ENCODE measurements at regions not wholly inside any gene's neighbourhood (a gene's known extent, or its start where the extent isn't known, plus 50 kb on each side); places are given as distances from the start of the nearest gene placed in this dataset.
A peak's percentile ranks its signal among the peaks of the same experiment; 100 is the strongest.

GRCh38 chr13:30151388-30151787 lies 156.0 kb downstream of the KATNAL1 start:
- Mint-ChIP-seq H3K36me3 (peaks cover 1% of the 10 kb centered on the region), H3K27me3 (no peaks in the 10 kb centered on the region), H3K4me3 (no peak overlapping the region), H3K27ac (peak overlapping the region; percentile 42), H3K9me3 (no peaks in the 10 kb centered on the region), H3K4me1 (ENCODE audit: low read depth) (peaks cover 83% of the 10 kb centered on the region)
- CTCF ChIA-PET: interaction anchor here (1.1 to 9.2 kb wide), 3 partner anchors 9 to 38 kb away, joined by 4 to 270 read pairs (median 5); no protein-coding TSS in a partner anchor
- DNase-seq: no peak
- intact Hi-C loops (cut with micrococcal nuclease): no loop called here
- POLR2A ChIA-PET: interaction anchor here (1.4 kb wide), 1 partner anchor 9 kb away, joined by 4 read pairs; no protein-coding TSS in a partner anchor

GRCh38 chr13:30149248-30149647 lies 158.1 kb downstream of the KATNAL1 start:
- no peaks in the 10 kb centered on the region for H3K27me3 Mint-ChIP-seq

DNA sequence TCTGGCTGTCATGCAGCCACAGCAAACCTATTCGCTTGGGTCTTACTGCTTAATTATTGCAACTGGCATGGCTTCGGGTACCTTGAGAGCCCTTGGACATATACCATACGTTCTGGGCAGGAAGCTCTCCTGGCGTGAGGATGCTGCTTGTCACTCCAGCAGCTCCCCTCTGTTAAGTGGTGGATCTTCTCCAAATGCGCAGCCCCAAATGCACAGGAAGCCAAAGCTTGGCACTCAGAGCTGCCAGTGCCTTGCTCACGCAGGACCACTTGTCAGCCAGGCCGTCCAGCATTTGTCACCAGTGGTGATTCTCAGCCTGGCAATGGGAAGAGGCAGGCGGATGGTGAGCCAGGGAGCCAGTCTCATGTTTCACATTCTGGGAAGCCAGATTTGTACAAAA lies 158.6 kb downstream of the KATNAL1 start:
- ChIA-PET POLR2A (no interaction called here), CTCF (interaction anchor here (1.6 to 10.9 kb wide), 4 partner anchors 9 to 34 kb away, joined by 5 to 147 read pairs (median 45); no protein-coding TSS in a partner anchor)
- intact Hi-C loops (cut with micrococcal nuclease): loop anchor here (1.0 to 10.0 kb wide), 6 partner anchors 104 to 1024 kb away; partner anchors contain the start of gene KATNAL1
- peak overlapping the region; percentile 90 for H3K27ac Mint-ChIP-seq
- no peaks in the 10 kb centered on the region for H3K27me3 Mint-ChIP-seq
- no peak overlapping the region for H3K4me3 Mint-ChIP-seq
- H3K9me3 Mint-ChIP-seq: peaks cover 12% of the 10 kb centered on the region
- H3K4me1 Mint-ChIP-seq (ENCODE audit: low read depth): peaks cover 92% of the 10 kb centered on the region
- peaks cover 16% of the 10 kb centered on the region for H3K36me3 Mint-ChIP-seq
- DNase-seq: no peak

More at GRCh38 chr13:30149248-30149647, 158.1 kb downstream of the KATNAL1 start:
- H3K36me3 Mint-ChIP-seq: peaks cover 13% of the 10 kb centered on the region
- peaks cover 90% of the 10 kb centered on the region for H3K4me1 Mint-ChIP-seq (ENCODE audit: low read depth)
- intact Hi-C loops (cut with micrococcal nuclease): loop anchor here (5.0 to 10.0 kb wide), 5 partner anchors 103 to 1024 kb away; partner anchors contain the start of gene KATNAL1
- H3K27ac Mint-ChIP-seq: peak overlapping the region; percentile 90
- H3K4me3 Mint-ChIP-seq: no peak overlapping the region
- CTCF ChIA-PET: interaction anchor here (1.6 to 10.9 kb wide), 4 partner anchors 8 to 34 kb away, joined by 5 to 147 read pairs (median 45); no protein-coding TSS in a partner anchor
- POLR2A ChIA-PET: no interaction called here
- peak; percentile 36 for DNase-seq
- peaks cover 7% of the 10 kb centered on the region for H3K9me3 Mint-ChIP-seq

- H3K4me3 Mint-ChIP-seq: no peak overlapping the region
- H3K27me3 Mint-ChIP-seq: no peaks in the 10 kb centered on the region
- peak overlapping the region; percentile 90 for H3K27ac Mint-ChIP-seq
- peaks cover 95% of the 10 kb centered on the region for H3K4me1 Mint-ChIP-seq (ENCODE audit: low read depth)
- ChIA-PET POLR2A (no interaction called here), CTCF (interaction anchor here (1.6 to 10.9 kb wide), 5 partner anchors 9 to 33 kb away, joined by 5 to 147 read pairs (median 18); no protein-coding TSS in a partner anchor)
- intact Hi-C loops (cut with micrococcal nuclease): loop anchor here (1.0 to 10.0 kb wide), 6 partner anchors 104 to 1023 kb away; partner anchors contain the start of gene KATNAL1
- peaks cover 13% of the 10 kb centered on the region for H3K9me3 Mint-ChIP-seq
- peaks cover 16% of the 10 kb centered on the region for H3K36me3 Mint-ChIP-seq
- peak; percentile 67 for DNase-seq
Measured at GRCh38 chr13:30148171-30148754, 159.1 kb downstream of the KATNAL1 start.

GRCh38 chr13:30147421-30147820 lies 159.9 kb downstream of the KATNAL1 start:
- CTCF ChIA-PET: interaction anchor here (3.7 to 10.9 kb wide), 3 partner anchors 10 to 32 kb away, joined by 18 to 147 read pairs (median 82); no protein-coding TSS in a partner anchor
- H3K9me3 Mint-ChIP-seq: peaks cover 13% of the 10 kb centered on the region

DNA sequence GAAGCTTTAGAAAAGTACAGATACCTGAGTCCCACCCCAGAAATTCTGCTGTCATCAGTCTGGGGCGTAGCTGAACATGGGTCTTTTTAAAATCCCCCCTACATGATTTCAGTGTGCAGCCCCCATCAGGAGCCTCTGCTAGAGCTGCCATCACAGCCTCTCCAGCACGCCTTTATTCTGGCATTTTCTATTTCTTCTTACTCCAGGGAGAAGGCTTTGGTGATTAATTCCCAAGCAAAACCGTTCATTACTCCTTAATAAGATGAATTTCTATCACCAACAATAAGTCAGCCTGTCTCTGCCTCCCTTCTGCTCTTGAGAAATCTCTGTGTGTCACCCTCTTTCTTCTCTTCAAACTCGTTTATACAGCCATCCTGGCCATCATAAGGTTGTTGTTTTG lies 160.3 kb downstream of the KATNAL1 start:
- Mint-ChIP-seq H3K27me3 (no peaks in the 10 kb centered on the region), H3K9me3 (peaks cover 13% of the 10 kb centered on the region), H3K4me1 (ENCODE audit: low read depth) (peaks cover 98% of the 10 kb centered on the region), H3K36me3 (peaks cover 16% of the 10 kb centered on the region), H3K27ac (peak overlapping the region; percentile 90), H3K4me3 (no peak overlapping the region)
- ChIA-PET CTCF (interaction anchor here (1.4 to 10.9 kb wide), 4 partner anchors 11 to 470 kb away, joined by 4 to 147 read pairs (median 50); no protein-coding TSS in a partner anchor), POLR2A (interaction anchor here (1.7 to 3.0 kb wide), 5 partner anchors 9 to 225 kb away, joined by 6 to 11 read pairs (median 9); no protein-coding TSS in a partner anchor)
- DNase-seq: no peak
- intact Hi-C loops (cut with micrococcal nuclease): loop anchor here (2.0 to 10.0 kb wide), 7 partner anchors 78 to 1022 kb away; partner anchors contain the start of genes KATNAL1 and USPL1

More at GRCh38 chr13:30147421-30147820, 159.9 kb downstream of the KATNAL1 start:
- Mint-ChIP-seq H3K36me3 (peaks cover 16% of the 10 kb centered on the region), H3K27ac (peak overlapping the region; percentile 90), H3K27me3 (no peaks in the 10 kb centered on the region), H3K4me1 (ENCODE audit: low read depth) (peaks cover 97% of the 10 kb centered on the region), H3K4me3 (no peak overlapping the region)
- no peak for DNase-seq
- intact Hi-C loops (cut with micrococcal nuclease): loop anchor here (2.0 to 10.0 kb wide), 7 partner anchors 77 to 1023 kb away; partner anchors contain the start of genes KATNAL1 and USPL1
- POLR2A ChIA-PET: interaction anchor here (1.7 to 3.0 kb wide), 5 partner anchors 9 to 224 kb away, joined by 6 to 11 read pairs (median 9); no protein-coding TSS in a partner anchor

- Mint-ChIP-seq H3K4me3 (peak overlapping the region; percentile 2), H3K9me3 (peaks cover 13% of the 10 kb centered on the region), H3K4me1 (ENCODE audit: low read depth) (peaks cover 98% of the 10 kb centered on the region), H3K36me3 (peaks cover 16% of the 10 kb centered on the region), H3K27me3 (no peaks in the 10 kb centered on the region), H3K27ac (peak overlapping the region; percentile 90)
- CTCF ChIA-PET: interaction anchor here (0.9 to 10.9 kb wide), 9 partner anchors 11 to 471 kb away, joined by 3 to 147 read pairs (median 4); no protein-coding TSS in a partner anchor
- peak; percentile 77 for DNase-seq
- intact Hi-C loops (cut with micrococcal nuclease): loop anchor here (1.0 to 10.0 kb wide), 10 partner anchors 13 to 1021 kb away; partner anchors contain the start of genes KATNAL1 and USPL1
- POLR2A ChIA-PET: interaction anchor here (1.0 to 3.0 kb wide), 11 partner anchors 10 to 470 kb away, joined by 3 to 11 read pairs (median 8); partner anchors contain the start of genes HMGB1 and KATNAL1
Measured at GRCh38 chr13:30145709-30146367, 161.5 kb downstream of the KATNAL1 start.

GRCh38 chr13:30143666-30144400 lies 163.5 kb downstream of the KATNAL1 start:
- peaks cover 16% of the 10 kb centered on the region for H3K36me3 Mint-ChIP-seq
- no peak overlapping the region for H3K4me3 Mint-ChIP-seq
- H3K4me1 Mint-ChIP-seq (ENCODE audit: low read depth): peaks cover 79% of the 10 kb centered on the region
- DNase-seq: peak; percentile 44
- intact Hi-C loops (cut with micrococcal nuclease): loop anchor here (2.0 to 10.0 kb wide), 2 partner anchors 15 to 1019 kb away; no protein-coding TSS in a partner anchor
- ChIA-PET POLR2A (interaction anchor here (0.9 to 2.0 kb wide), 2 partner anchors 9 to 230 kb away, joined by 5 read pairs; no protein-coding TSS in a partner anchor), CTCF (interaction anchor here (2.0 to 10.9 kb wide), 3 partner anchors 8 to 14 kb away, joined by 5 to 147 read pairs (median 82); no protein-coding TSS in a partner anchor)
- H3K27me3 Mint-ChIP-seq: no peaks in the 10 kb centered on the region
- H3K27ac Mint-ChIP-seq: peak overlapping the region; percentile 92
- peaks cover 13% of the 10 kb centered on the region for H3K9me3 Mint-ChIP-seq

DNA sequence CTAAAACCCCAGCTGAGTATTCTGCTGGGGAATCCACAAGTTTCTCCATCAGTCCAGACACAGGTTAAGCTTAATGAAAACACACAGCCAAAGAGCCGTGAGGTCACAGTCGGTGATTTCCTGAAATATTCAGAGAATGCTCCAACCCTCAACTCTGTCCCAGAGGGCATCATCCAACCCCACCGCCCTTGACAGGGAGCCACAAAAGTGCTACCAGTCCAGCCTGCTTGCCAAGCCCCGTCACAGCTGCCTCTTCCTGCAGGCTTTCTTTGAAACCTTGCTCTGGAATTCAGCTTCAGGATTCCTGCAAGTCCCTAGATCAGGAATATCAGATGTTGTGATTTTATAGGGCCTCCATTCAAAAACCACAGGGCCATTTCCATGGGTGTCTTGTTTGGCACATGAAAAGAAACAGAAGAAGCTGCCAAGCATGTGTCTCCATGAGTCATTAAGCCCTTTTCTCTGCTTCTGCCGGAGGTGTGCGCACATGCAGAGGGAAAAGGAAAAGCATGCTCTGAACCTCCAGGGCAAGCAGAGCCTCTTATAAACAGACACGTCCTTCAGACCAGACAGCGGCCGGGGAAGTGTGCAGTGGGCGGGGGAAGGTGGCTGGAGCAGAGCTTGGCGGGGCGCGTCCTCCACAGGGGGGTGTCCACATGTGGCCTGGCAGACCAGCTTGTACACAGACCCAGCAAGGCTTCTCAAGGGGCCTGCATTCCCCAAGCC lies 164.7 kb downstream of the KATNAL1 start:
- H3K27me3 Mint-ChIP-seq: no peaks in the 10 kb centered on the region
- no peak overlapping the region for H3K4me3 Mint-ChIP-seq
- peaks cover 13% of the 10 kb centered on the region for H3K9me3 Mint-ChIP-seq
- CTCF ChIA-PET: interaction anchor here (0.8 to 10.9 kb wide), 6 partner anchors 10 to 320 kb away, joined by 3 to 147 read pairs (median 8); no protein-coding TSS in a partner anchor
- POLR2A ChIA-PET: interaction anchor here (0.7 to 2.0 kb wide), 9 partner anchors 9 to 323 kb away, joined by 3 to 8 read pairs (median 4); partner anchors contain the start of gene HMGB1
- peaks cover 70% of the 10 kb centered on the region for H3K4me1 Mint-ChIP-seq (ENCODE audit: low read depth)
- DNase-seq: peak; percentile 68
- H3K27ac Mint-ChIP-seq: peak overlapping the region; percentile 92
- peaks cover 15% of the 10 kb centered on the region for H3K36me3 Mint-ChIP-seq
- intact Hi-C loops (cut with micrococcal nuclease): loop anchor here (2.0 to 10.0 kb wide), 2 partner anchors 16 to 1018 kb away; no protein-coding TSS in a partner anchor
